ENCODE measurements at regions not wholly inside any gene's neighbourhood (a gene's known extent, or its start where the extent isn't known, plus 50 kb on each side); places are given as distances from the start of the nearest gene placed in this dataset.
"Not testable (repeated sequence)": the region's sequence is repeated elsewhere in the genome, so short reads cannot be mapped to it uniquely, and the experiment has no call there.

GRCh38 chr2:87317193-87317592, 295.5 kb upstream of the PLGLB1 start:
- H3K27me3 ChIP-seq (ENCODE audit: control insufficient read depth in 1 of 2, insufficient read depth in 2 of 2, low read length in 2 of 2); H3K4me3 ChIP-seq (ENCODE audit: low read depth in 1 of 2, low read length in 2 of 2); H3K36me3 ChIP-seq (ENCODE audit: control insufficient read depth in 1 of 2, insufficient read depth in 2 of 2, low read length in 2 of 2); H3K9me3 ChIP-seq (ENCODE audit: control insufficient read depth in 1 of 2, low read length in 2 of 2); H3K27ac ChIP-seq (ENCODE audit: low read depth, low read length); H3K4me1 ChIP-seq (ENCODE audit: control insufficient read depth in 1 of 2, insufficient read depth in 2 of 2, low read length in 2 of 2); H3K9ac ChIP-seq (ENCODE audit: low read depth in 1 of 2, low read length in 2 of 2): not testable (repeated sequence)

- not testable (repeated sequence) for H3K4me3 ChIP-seq (ENCODE audit: low read depth in 1 of 2, low read length in 2 of 2); H3K36me3 ChIP-seq (ENCODE audit: control insufficient read depth in 1 of 2, insufficient read depth in 2 of 2, low read length in 2 of 2); H3K9me3 ChIP-seq (ENCODE audit: control insufficient read depth in 1 of 2, low read length in 2 of 2); H3K4me1 ChIP-seq (ENCODE audit: control insufficient read depth in 1 of 2, insufficient read depth in 2 of 2, low read length in 2 of 2); H3K27me3 ChIP-seq (ENCODE audit: control insufficient read depth in 1 of 2, insufficient read depth in 2 of 2, low read length in 2 of 2); H3K27ac ChIP-seq (ENCODE audit: low read depth, low read length); H3K9ac ChIP-seq (ENCODE audit: low read depth in 1 of 2, low read length in 2 of 2)
Observed at GRCh38 chr2:87318814-87319491, 297.3 kb upstream of the PLGLB1 start.

GRCh38 chr2:87319705-87320104, 298.1 kb upstream of the PLGLB1 start:
- not testable (repeated sequence) for H3K9ac ChIP-seq (ENCODE audit: low read depth in 1 of 2, low read length in 2 of 2); H3K27me3 ChIP-seq (ENCODE audit: control insufficient read depth in 1 of 2, insufficient read depth in 2 of 2, low read length in 2 of 2); H3K4me3 ChIP-seq (ENCODE audit: low read depth in 1 of 2, low read length in 2 of 2); H3K4me1 ChIP-seq (ENCODE audit: control insufficient read depth in 1 of 2, insufficient read depth in 2 of 2, low read length in 2 of 2); H3K27ac ChIP-seq (ENCODE audit: low read depth, low read length); H3K9me3 ChIP-seq (ENCODE audit: control insufficient read depth in 1 of 2, low read length in 2 of 2); H3K36me3 ChIP-seq (ENCODE audit: control insufficient read depth in 1 of 2, insufficient read depth in 2 of 2, low read length in 2 of 2)

- not testable (repeated sequence) for H3K36me3 ChIP-seq (ENCODE audit: control insufficient read depth in 1 of 2, insufficient read depth in 2 of 2, low read length in 2 of 2); H3K9me3 ChIP-seq (ENCODE audit: control insufficient read depth in 1 of 2, low read length in 2 of 2); H3K27me3 ChIP-seq (ENCODE audit: control insufficient read depth in 1 of 2, insufficient read depth in 2 of 2, low read length in 2 of 2); H3K9ac ChIP-seq (ENCODE audit: low read depth in 1 of 2, low read length in 2 of 2); H3K27ac ChIP-seq (ENCODE audit: low read depth, low read length); H3K4me1 ChIP-seq (ENCODE audit: control insufficient read depth in 1 of 2, insufficient read depth in 2 of 2, low read length in 2 of 2); H3K4me3 ChIP-seq (ENCODE audit: low read depth in 1 of 2, low read length in 2 of 2)
Observed at GRCh38 chr2:87321201-87321600, 299.6 kb upstream of the PLGLB1 start.

- not testable (repeated sequence) for H3K36me3 ChIP-seq (ENCODE audit: control insufficient read depth in 1 of 2, insufficient read depth in 2 of 2, low read length in 2 of 2); H3K27ac ChIP-seq (ENCODE audit: low read depth, low read length); H3K9me3 ChIP-seq (ENCODE audit: control insufficient read depth in 1 of 2, low read length in 2 of 2); H3K9ac ChIP-seq (ENCODE audit: low read depth in 1 of 2, low read length in 2 of 2); H3K4me1 ChIP-seq (ENCODE audit: control insufficient read depth in 1 of 2, insufficient read depth in 2 of 2, low read length in 2 of 2); H3K4me3 ChIP-seq (ENCODE audit: low read depth in 1 of 2, low read length in 2 of 2); H3K27me3 ChIP-seq (ENCODE audit: control insufficient read depth in 1 of 2, insufficient read depth in 2 of 2, low read length in 2 of 2)
Observed at GRCh38 chr2:87324335-87325041, 302.8 kb upstream of the PLGLB1 start.

- not testable (repeated sequence) for H3K27me3 ChIP-seq (ENCODE audit: control insufficient read depth in 1 of 2, insufficient read depth in 2 of 2, low read length in 2 of 2); H3K9me3 ChIP-seq (ENCODE audit: control insufficient read depth in 1 of 2, low read length in 2 of 2); H3K27ac ChIP-seq (ENCODE audit: low read depth, low read length); H3K4me3 ChIP-seq (ENCODE audit: low read depth in 1 of 2, low read length in 2 of 2); H3K9ac ChIP-seq (ENCODE audit: low read depth in 1 of 2, low read length in 2 of 2); H3K4me1 ChIP-seq (ENCODE audit: control insufficient read depth in 1 of 2, insufficient read depth in 2 of 2, low read length in 2 of 2); H3K36me3 ChIP-seq (ENCODE audit: control insufficient read depth in 1 of 2, insufficient read depth in 2 of 2, low read length in 2 of 2)
Observed at GRCh38 chr2:87325042-87325910, 303.6 kb upstream of the PLGLB1 start.

GRCh38 chr2:87325911-87326294, 304.3 kb upstream of the PLGLB1 start:
- not testable (repeated sequence) for H3K4me3 ChIP-seq (ENCODE audit: low read depth in 1 of 2, low read length in 2 of 2); H3K27me3 ChIP-seq (ENCODE audit: control insufficient read depth in 1 of 2, insufficient read depth in 2 of 2, low read length in 2 of 2); H3K9ac ChIP-seq (ENCODE audit: low read depth in 1 of 2, low read length in 2 of 2); H3K27ac ChIP-seq (ENCODE audit: low read depth, low read length); H3K4me1 ChIP-seq (ENCODE audit: control insufficient read depth in 1 of 2, insufficient read depth in 2 of 2, low read length in 2 of 2); H3K9me3 ChIP-seq (ENCODE audit: control insufficient read depth in 1 of 2, low read length in 2 of 2); H3K36me3 ChIP-seq (ENCODE audit: control insufficient read depth in 1 of 2, insufficient read depth in 2 of 2, low read length in 2 of 2)

GRCh38 chr2:87326754-87327153, 305.1 kb upstream of the PLGLB1 start:
- H3K9me3 ChIP-seq (ENCODE audit: control insufficient read depth in 1 of 2, low read length in 2 of 2); H3K9ac ChIP-seq (ENCODE audit: low read depth in 1 of 2, low read length in 2 of 2); H3K27ac ChIP-seq (ENCODE audit: low read depth, low read length); H3K4me1 ChIP-seq (ENCODE audit: control insufficient read depth in 1 of 2, insufficient read depth in 2 of 2, low read length in 2 of 2); H3K4me3 ChIP-seq (ENCODE audit: low read depth in 1 of 2, low read length in 2 of 2); H3K36me3 ChIP-seq (ENCODE audit: control insufficient read depth in 1 of 2, insufficient read depth in 2 of 2, low read length in 2 of 2); H3K27me3 ChIP-seq (ENCODE audit: control insufficient read depth in 1 of 2, insufficient read depth in 2 of 2, low read length in 2 of 2): not testable (repeated sequence)

GRCh38 chr2:87327648-87328371, 306.2 kb upstream of the PLGLB1 start:
- not testable (repeated sequence) for H3K4me1 ChIP-seq (ENCODE audit: control insufficient read depth in 1 of 2, insufficient read depth in 2 of 2, low read length in 2 of 2); H3K27me3 ChIP-seq (ENCODE audit: control insufficient read depth in 1 of 2, insufficient read depth in 2 of 2, low read length in 2 of 2); H3K27ac ChIP-seq (ENCODE audit: low read depth, low read length); H3K36me3 ChIP-seq (ENCODE audit: control insufficient read depth in 1 of 2, insufficient read depth in 2 of 2, low read length in 2 of 2); H3K4me3 ChIP-seq (ENCODE audit: low read depth in 1 of 2, low read length in 2 of 2); H3K9me3 ChIP-seq (ENCODE audit: control insufficient read depth in 1 of 2, low read length in 2 of 2); H3K9ac ChIP-seq (ENCODE audit: low read depth in 1 of 2, low read length in 2 of 2)

GRCh38 chr2:87329529-87329928, 307.9 kb upstream of the PLGLB1 start:
- H3K4me1 ChIP-seq (ENCODE audit: control insufficient read depth in 1 of 2, insufficient read depth in 2 of 2, low read length in 2 of 2); H3K9ac ChIP-seq (ENCODE audit: low read depth in 1 of 2, low read length in 2 of 2); H3K4me3 ChIP-seq (ENCODE audit: low read depth in 1 of 2, low read length in 2 of 2); H3K9me3 ChIP-seq (ENCODE audit: control insufficient read depth in 1 of 2, low read length in 2 of 2); H3K27me3 ChIP-seq (ENCODE audit: control insufficient read depth in 1 of 2, insufficient read depth in 2 of 2, low read length in 2 of 2); H3K27ac ChIP-seq (ENCODE audit: low read depth, low read length); H3K36me3 ChIP-seq (ENCODE audit: control insufficient read depth in 1 of 2, insufficient read depth in 2 of 2, low read length in 2 of 2): not testable (repeated sequence)

Data from duodenal mucosa (tissue), 2 donors.